HTR-8/SVneo (cell line): ENCODE measurements at regions not wholly inside any gene's neighbourhood (a gene's known extent, or its start where the extent isn't known, plus 50 kb on each side); places are given as distances from the start of the nearest gene placed in this dataset.

Source experiments
- DNase-seq: peaks from one replicate; pipeline ENCODE4 v3.0.0; 2011; ENCODE audit warnings: low spot score, mixed read lengths; ENCODE audit not compliant: insufficient read length
- FAIRE-seq: peaks from 2 replicates; lab custom pipeline; 2011; peaks lifted over from hg19 to GRCh38; lab: Jason Lieb, UNC

DNA sequence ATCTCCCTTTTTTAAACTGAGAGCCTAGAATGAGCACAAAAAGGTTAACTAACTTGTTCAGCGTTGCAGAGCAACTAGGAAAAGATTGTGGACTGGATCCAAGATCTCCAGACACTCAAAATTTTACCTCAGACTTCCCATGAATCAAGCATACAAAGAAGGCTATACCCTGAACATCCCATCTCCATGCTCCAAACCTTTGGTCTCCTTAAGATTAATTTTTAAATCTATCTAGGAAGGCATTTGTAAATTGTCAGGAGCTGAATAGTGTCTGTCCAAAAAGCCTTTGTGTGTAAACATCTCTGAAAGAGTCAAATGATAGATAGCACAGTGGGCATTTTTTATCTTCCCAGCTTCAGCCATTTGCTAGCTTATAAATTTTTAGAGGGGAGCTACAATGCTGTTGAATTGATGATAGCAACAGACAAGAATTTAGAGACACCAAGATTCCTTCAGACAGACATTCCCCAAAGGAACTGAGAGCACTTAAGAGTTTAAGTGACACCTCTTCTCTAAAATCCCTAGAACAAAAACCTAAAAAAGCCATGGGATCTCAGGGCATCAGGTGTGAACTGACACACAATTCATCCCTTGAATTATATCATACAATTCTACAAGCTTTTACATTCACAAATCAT is 480.8 kb upstream of the FAM241A start:
- no peak for DNase-seq
- FAIRE-seq, result no peak

DNA sequence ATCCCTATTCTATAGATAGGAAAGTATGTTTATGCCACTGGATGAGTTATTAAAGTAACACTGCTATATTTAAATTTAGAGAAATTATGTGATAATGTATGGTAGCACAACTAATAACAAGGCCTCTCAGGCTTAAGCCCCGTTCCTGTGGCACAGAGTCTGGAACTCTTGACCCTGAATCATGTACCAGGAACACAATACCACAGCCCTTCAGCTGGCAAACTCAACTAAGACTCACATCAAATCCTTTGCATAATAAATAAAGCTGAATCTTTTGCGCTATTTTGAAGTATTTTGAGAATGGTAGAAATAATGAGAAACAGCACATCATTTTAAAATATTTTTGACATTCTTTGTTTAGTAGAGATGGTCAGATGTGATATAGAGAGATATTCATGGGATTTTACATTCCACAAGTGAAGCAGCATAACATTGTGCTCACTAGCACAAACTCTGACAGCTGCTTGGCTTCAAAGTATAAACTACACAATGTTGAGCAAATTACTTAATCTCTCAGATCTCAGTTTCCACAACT is 478.4 kb upstream of the FAM241A start:
- no peak for FAIRE-seq
- DNase-seq, result no peak

DNA sequence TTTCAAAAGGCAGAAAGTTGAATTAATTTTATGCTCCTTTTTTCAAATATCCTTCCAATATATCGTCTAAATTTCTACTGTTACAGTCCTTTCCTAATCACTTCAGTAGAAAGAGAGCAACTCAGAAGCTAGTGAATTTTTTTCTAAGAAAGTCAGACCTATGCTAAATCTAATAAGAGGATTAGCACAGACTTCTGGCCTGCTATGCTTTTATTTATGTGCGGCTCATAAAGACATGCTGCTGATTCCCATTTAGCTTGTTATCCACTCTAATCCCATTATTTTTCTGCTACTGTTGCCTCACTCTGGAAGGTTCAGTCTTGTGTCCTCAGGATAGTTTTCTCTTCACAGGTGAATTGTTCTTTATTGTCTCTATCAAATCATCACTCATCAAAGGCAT is 473.5 kb upstream of the FAM241A start:
- DNase-seq (no peak), FAIRE-seq (no peak)

DNA sequence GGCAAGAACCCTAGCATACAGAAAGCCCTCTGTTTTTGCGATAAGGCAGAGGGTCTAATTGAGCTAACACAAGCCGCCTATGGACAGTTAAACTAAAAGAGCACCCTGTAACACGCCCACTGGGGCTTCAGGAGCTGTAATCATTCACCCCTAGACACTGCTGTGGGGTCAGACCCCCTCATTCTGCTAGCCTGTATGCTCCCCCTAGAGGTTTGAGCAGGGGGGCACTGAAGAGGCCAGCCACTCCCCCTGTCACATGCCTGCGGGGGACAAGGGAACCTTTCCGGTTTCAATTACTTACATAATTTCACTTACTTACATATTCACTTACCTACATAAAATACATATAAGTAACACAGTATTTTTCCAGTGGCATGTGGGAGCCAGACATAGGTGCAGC is 469.5 kb upstream of the FAM241A start:
- no peak for FAIRE-seq
- DNase-seq, result no peak

DNA sequence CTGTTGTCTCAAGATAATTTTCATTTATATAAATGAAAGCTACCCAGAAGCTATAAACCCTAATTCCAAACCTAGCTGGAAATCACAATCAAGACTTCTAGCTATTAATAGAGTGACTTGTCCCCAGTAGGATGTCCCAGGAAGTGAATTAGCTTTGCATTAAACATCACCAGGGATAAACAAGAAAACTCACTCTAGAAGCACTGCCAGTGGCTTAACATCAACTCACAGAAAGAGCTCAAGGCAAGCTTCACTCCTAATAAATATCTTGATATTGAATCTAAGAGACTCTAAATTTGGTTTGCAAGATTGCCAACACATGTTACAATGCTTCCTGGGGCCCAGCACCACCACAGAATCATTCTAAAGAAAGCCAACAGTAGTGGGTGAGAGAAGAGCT is 468.7 kb upstream of the FAM241A start:
- FAIRE-seq (no peak), DNase-seq (no peak)

DNA sequence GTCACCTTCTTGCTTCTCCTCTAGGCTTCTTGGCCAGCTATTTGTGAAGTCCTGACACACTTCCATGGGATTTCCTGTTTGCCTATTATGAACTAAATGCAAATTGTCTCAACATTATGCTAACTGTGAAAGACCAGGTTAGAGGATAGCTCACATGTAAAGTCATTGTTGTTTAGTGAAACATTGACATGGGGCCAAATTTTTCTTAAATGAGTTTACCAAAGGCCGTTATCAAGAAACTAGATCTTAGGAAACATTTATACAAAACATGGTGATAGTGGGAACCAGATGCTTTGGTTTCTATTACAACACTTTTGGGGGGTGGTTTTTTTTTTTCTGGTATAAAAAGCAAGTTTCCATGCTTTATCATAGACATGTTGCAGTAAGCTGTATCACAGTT is 466.8 kb upstream of the FAM241A start:
- no peak for DNase-seq
- no peak for FAIRE-seq

DNA sequence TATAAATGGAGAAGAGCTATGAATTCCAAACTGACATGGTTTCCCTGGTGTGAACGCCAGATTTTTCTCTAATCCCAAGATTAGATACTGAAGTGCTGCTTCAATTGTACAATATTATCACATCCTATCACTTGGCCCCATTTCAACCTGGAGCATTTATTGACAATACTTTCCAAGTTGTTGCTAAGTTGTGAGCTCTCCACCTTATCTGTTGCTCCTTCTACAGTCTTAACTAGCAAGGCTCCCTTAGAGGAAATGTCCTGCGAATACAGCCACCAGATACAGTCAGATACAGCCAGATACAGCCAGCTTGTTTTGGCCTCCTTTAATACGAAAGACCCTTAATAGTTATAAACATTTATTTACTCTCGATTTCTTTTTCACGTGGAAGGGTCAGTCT is 466.3 kb upstream of the FAM241A start:
- FAIRE-seq (no peak), DNase-seq (no peak)

DNA sequence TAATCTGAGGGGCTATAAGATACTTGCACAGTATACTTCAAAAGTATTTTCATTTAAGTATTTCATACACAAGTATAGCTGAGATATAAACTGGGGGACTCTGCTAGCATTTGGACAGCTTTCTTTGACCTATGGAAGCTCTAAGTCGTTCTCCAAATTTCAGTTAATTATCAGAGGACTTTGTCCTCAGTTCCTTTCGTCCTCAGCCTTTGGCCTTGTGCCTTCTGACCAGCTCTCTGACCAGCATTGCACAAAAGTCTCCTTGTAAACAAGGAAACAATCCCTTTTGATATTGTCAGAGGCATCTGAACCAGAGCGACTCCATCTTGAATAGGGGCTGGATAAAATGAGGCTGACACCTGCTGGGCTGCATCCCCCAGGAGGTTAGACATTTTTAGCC is 464.0 kb upstream of the FAM241A start:
- DNase-seq, result no peak
- no peak for FAIRE-seq

DNA sequence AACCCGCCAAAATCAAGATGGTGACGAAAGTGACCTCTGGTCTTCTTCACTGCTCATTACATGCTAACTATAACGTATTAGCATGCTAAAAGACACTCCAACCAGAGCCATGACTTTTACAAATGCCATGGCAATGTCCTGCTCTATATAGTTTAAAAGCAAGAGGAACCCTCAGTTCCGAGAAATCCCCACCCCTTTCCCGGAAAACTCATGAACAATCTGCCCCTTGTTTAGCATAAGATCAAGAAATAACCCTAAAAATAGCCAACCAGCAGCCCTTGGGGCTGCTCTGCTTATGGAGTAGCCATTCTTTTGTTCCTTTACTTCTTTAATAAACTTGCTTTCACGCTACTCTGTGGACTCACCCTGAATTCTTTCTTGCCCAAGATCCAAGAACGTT is 463.5 kb upstream of the FAM241A start:
- DNase-seq (no peak), FAIRE-seq (no peak)

DNA sequence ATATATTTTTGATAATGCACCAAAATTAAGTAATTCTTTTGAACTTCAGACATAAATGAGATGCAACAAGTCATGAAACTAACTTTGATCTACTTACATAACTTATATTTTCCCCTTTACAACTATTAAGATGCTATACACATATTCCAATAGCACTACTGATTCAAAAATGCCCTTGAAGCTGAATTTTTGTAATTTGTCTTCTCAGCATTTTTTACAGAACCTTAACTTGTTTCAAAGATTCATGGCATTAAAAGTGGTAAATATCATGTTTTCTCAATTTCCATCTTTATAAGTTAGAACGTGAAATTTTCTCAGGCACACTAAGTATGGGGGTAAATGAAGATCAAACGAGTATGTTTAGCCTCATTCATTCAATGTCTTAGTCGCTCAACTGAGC is 460.0 kb upstream of the FAM241A start:
- DNase-seq, result no peak
- no peak for FAIRE-seq

DNA sequence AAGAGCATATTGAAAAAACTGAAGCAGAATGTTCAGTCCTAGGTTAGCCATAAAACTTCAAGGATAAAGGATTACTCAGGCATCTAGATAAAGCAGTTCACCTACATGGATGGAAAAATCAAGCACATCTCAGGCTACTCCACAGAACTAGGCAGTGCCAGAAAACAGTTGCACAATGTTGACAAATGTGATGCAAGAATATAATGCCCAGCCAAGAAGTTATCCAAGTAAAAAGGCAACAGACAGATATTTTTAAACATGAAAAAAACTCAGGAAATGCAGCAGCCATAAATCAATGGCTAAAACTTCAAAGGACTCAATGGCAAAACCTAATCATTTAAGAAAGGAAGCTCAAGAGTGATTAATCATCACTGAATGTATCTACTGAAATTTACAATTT is 456.0 kb upstream of the FAM241A start:
- FAIRE-seq, result no peak
- peak; percentile 1 for DNase-seq

DNA sequence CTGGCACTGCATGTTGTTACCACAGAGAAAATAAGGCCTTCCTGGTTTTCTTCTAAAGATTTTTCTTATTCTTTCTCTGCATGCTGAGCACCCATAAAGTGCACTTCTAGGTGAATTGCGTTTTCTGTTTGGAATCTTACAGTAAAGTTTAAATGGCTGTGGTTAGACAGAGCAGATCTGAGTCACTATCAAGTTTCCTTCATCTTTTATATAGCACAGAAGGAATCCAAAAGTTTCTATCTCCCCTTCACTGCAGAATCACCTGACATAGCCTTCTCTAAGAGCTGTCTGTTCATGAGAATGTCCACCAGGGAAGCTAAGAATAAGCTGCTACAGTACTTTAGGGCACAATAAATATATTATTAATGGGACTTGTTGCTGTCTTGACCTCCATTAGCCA is 455.5 kb upstream of the FAM241A start:
- DNase-seq (peak; percentile 1), FAIRE-seq (no peak)

DNA sequence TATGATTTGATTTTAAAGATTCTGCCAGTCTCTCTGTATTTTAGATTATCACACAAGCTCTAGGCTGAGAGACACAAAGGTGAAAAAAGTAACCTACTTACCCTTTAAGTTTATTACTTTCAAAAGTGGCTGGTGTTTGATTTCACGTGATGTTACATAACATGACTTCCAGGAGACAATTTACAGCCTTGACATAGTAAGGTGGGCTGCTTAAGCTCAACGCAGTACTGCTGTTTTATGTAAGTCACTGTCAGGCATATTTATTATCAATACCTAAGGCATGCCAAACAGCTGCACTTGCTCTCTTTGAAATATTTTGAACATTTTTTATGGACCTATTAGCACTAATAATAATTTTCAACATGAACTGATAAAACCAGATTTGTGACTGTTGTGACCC is 451.5 kb upstream of the FAM241A start:
- DNase-seq, result no peak
- no peak for FAIRE-seq

DNA sequence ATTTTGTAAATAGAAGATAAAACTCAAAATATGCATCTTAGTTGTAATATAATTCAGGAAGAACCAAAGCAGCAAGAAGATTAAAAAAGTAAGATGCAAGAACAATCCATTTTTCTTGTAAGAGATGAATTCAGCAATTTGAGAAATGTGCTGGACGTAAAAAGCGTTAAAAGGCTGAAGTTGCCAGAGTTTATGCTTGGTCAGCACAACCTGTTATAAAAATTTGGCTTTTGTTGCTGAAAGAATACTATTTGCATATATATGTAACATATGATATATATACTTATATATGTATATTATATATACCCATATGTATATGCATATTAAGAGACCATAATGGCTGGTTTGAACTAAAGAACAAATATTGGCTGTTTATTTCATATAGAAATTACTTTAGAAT is 449.6 kb upstream of the FAM241A start:
- no peak for DNase-seq
- FAIRE-seq, result no peak

DNA sequence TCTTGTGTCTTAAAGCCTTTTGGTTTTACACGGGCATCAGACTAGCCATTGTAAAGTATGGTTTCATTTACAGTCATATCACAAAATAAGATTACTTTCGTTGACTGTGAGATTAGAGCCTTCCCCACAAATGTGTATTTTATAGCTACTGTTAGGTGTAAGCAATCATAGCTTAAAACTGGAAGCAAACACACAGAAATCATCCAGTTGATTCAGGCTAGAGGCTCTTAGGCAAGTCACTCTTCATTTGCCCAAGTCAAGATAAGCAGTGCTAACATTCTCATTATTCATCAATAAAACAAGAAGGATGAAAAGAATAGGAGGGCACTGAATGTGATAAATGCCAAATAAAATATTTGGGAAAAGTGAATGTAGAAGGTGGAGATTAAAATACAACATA is 448.7 kb upstream of the FAM241A start:
- no peak for DNase-seq
- FAIRE-seq, result no peak

DNA sequence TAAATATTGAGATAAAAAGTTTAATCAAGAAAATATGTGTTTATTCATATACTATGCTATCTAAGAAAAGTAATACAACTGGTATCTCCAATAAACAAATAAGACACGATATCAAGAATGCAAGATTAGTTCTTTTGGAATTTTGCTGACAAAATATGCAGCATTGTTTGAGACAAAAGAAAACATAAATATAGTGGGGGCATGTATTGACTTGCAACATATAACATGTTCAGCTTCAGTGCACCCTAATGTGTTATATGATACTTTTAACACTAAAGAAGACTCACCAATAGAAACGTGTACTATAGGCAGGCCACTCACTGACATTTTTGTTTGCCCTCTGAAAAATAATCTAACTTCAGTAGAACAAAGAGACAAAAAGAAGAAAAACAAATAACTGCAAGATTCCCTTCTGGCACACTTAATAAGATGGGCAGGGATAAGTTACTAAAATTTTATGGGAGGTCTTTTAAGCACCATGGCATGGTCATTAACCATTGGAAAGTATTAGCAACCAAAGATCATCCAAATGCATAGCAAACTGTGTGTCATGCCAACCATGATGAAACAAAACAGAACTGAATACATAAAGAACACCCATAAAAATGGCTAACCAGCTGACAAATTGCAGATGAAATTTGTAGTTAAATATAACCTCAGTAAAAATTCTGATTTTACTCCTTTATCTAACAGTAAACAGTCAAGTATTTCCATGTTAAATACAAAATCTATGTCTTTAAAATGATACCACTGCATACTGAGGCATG is 447.9 kb upstream of the FAM241A start:
- FAIRE-seq, result no peak
- DNase-seq, result no peak

DNA sequence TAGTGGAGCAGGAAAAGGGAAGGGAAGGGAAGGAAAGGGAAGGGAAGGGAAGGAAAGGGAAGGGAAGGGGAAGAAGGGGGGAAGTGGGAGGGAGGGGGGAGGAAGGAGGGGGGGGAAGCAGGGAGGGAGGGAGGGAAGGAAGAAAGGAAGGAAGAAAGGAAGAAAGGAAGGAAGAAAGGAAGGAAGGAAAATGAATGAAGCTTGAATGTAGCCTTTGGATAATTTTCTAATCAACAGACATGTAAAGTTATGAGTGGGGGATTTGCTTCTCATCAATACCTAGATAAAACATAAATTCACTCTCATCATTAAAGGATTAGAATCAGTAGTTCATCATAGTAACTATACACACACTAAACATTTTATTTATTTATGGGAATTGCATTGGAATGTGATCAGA is 446.9 kb upstream of the FAM241A start:
- DNase-seq (no peak), FAIRE-seq (no peak)

DNA sequence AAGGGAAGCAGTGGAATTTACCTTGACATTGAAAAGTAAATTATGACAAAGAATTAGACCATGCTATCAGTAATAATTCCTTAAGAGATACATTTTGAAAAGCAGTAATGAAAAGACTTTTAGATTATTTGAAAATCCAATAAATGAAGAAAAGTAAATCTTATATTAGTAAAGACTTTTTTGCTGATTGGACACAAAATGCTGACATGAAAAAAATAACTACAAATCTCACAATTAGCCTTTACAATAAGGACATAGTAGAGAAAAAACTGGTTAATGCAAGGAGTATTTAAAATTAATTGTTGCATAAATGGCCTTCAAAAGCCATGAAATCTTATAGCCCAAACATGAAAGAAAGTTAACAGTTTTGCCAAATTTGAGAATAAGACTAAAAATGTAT is 446.1 kb upstream of the FAM241A start:
- FAIRE-seq (no peak), DNase-seq (no peak)

DNA sequence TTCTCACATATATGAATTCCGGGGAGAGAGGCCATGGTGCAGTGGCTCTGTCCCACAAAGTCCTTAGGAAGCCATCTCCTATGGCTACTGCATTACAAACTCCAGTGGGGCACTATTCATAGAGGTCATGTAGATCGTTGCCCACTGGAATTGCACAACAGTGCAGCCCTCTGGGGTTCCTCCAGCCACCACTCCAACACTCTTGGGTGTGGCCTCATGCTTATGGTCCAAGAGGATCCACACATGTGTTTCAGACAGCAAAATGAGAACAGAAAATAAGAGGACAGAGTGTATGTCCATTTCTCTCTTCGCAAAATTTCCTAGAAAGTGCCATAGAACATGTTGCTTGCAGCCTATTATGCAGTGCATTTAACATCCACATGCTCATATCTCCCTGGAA is 444.2 kb upstream of the FAM241A start:
- FAIRE-seq, result no peak
- no peak for DNase-seq

DNA sequence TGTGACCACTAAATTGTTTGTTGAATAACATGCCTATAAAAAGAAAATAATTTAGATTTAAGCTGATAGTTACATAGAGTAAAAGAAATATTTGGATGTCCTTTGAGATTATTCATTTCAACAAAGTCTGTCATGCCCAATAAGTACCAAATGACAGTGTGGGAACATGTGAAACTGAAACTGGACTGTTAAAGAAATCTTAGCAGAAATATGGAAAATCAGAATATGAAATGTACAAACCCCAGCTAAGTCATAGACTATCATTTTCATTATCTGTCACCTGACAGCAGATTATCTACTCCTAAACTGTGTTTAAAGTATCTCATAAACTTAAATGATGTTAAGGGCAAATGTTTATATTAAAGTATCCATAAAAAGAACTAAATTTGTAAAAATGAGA is 437.8 kb upstream of the FAM241A start:
- FAIRE-seq (no peak), DNase-seq (no peak)

DNA sequence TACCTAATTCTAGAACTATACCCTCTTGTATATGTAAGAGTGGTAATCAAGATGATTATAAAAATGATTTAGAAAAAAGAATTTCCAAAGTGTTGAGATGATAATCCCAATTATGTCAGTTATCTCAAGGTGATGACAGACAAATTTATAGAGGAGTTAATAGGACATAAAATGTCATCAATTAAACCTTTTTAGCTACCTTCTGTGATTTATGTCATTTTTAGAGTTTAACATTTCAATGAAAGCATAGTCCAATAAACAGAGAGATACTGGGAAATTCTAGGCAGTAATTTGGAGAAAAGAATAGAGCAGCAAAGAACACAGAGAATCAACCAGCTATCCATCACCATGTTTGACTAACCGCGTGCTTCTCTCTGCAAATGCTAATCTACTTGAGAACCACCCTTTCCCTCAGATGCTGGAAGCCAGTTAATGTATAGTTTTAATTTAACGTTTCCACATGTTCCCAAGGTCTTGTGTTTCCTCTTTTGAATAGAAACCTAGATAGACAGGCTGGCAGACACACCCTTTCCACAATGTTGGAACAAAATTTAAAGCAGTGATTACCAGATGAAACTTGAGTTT is 433.1 kb upstream of the FAM241A start:
- no peak for FAIRE-seq

DNA sequence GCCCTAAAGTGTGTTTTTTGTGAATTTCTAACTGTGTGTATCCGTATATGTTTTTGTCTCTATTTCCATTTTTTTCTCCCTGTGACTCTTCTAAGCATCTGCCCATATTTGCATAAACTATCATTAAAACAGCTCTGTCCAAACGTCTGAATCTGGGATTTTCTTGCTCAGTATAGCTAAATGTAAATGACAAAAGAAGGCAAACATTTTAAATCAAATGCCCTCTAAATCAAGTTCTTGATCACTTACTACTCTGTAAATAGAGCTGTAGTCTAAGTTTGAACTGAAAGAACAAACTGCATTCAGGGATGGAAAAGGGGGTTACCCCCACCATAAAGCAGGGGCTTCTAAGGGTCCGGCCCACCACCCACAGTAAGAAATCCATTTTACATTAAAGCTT is 432.0 kb upstream of the FAM241A start:
- DNase-seq (no peak), FAIRE-seq (no peak)

More for the DNA sequence above, 433.1 kb upstream of the FAM241A start:
- no peak for DNase-seq
